Keratinocyte (primary cell): ENCODE measurements at regions not wholly inside any gene's neighbourhood (a gene's known extent, or its start where the extent isn't known, plus 50 kb on each side); places are given as distances from the start of the nearest gene placed in this dataset.

ENCODE experiments used
- DNase-seq: peaks from one replicate; pipeline ENCODE4 v3.0.0-alpha.2; 2011; ENCODE audit warnings: low read depth, missing footprints, low spot score
- FAIRE-seq: peaks from 2 replicates; lab custom pipeline; 2011; peaks lifted over from hg19 to GRCh38; lab: Jason Lieb, UNC
- H2AFZ ChIP-seq: 2 replicates; pipeline ENCODE4 v1.6.0; 2012; ENCODE audit warnings: low read length, control low read depth, inconsistent platforms; ENCODE audit not compliant: control insufficient read depth
- H3K27ac ChIP-seq: 2 replicates; pipeline ENCODE4 v1.5.1; 2011; ENCODE audit warnings: low read length; ENCODE audit not compliant: control insufficient read depth, insufficient read depth
- H3K27me3 ChIP-seq: 3 replicates; pipeline ENCODE4 v1.6.0; 2011; ENCODE audit warnings: low read length; ENCODE audit not compliant: control insufficient read depth, insufficient read depth; ENCODE audit errors: extremely low read depth
- H3K36me3 ChIP-seq, 2 experiments: 2 replicates in 1 of 2; 3 replicates in 1 of 2; pipeline ENCODE4 v1.5.1; 2011; ENCODE audit warnings: low read length in 2 of 2, mild to moderate bottlenecking in 1 of 2; ENCODE audit not compliant: control insufficient read depth in 2 of 2, insufficient read depth in 2 of 2; ENCODE audit errors: extremely low read depth in 1 of 2
- H3K4me1 ChIP-seq: 3 replicates; pipeline ENCODE4 v1.5.1; 2011; ENCODE audit warnings: low read length; ENCODE audit not compliant: control insufficient read depth, insufficient read depth; ENCODE audit errors: extremely low read depth
- H3K4me2 ChIP-seq: 3 replicates; pipeline ENCODE4 v1.6.0; 2011; ENCODE audit warnings: low read depth, low read length; ENCODE audit not compliant: control insufficient read depth, insufficient read depth; ENCODE audit errors: extremely low read depth
- H3K4me3 ChIP-seq, 3 experiments: fragments of 200-600 bp in 1 of 3; sonication (generic) in 1 of 3; 2 replicates in 2 of 3; 3 replicates in 1 of 3; pipeline ENCODE4 v1.5.1; 2011 to 2016; ENCODE audit warnings: low read length in 3 of 3, mild to moderate bottlenecking in 3 of 3, control low read depth in 2 of 3, inconsistent platforms in 1 of 3, low read depth in 1 of 3, mixed read lengths in 1 of 3, mixed run types in 1 of 3, moderate library complexity in 1 of 3; ENCODE audit not compliant: control insufficient read depth in 2 of 3, insufficient read depth in 2 of 3; ENCODE audit errors: extremely low read depth in 1 of 3
- H3K79me2 ChIP-seq: 2 replicates; pipeline ENCODE4 v1.6.0; 2012; ENCODE audit warnings: low read length; ENCODE audit not compliant: control insufficient read depth, insufficient read depth
- H3K9ac ChIP-seq: 3 replicates; pipeline ENCODE4 v1.6.0; 2011; ENCODE audit warnings: low read length; ENCODE audit not compliant: control insufficient read depth, insufficient read depth; ENCODE audit errors: extremely low read depth
- H3K9me1 ChIP-seq: 3 replicates; pipeline ENCODE4 v1.6.0; 2011; ENCODE audit warnings: low read length; ENCODE audit not compliant: control insufficient read depth, insufficient read depth; ENCODE audit errors: extremely low read depth
- H3K9me3 ChIP-seq: 2 replicates; pipeline ENCODE4 v1.5.1; 2012; ENCODE audit warnings: low read depth, low read length; ENCODE audit not compliant: control insufficient read depth
- H4K20me1 ChIP-seq: 3 replicates; pipeline ENCODE4 v1.6.0; 2011; ENCODE audit warnings: low read length; ENCODE audit not compliant: control insufficient read depth, insufficient read depth; ENCODE audit errors: extremely low read depth
- CTCF ChIP-seq, 3 experiments: IDR thresholded peaks in 1 of 3; conservative IDR thresholded peaks in 1 of 3; optimal IDR thresholded peaks in 1 of 3; 2 replicates in 2 of 3; 3 replicates in 1 of 3; pipeline versions ENCODE3 to v1.5.1; 2011; ENCODE audit warnings: low read length in 3 of 3, mild to moderate bottlenecking in 3 of 3, moderate library complexity in 2 of 3, control low read depth in 1 of 3, inconsistent platforms in 1 of 3; ENCODE audit not compliant: insufficient read depth in 2 of 3; ENCODE audit errors: extremely low read depth in 1 of 3
- EZH2 ChIP-seq: IDR thresholded peaks from one replicate; pipeline ENCODE4 v1.6.1; 2012; ENCODE audit warnings: inconsistent platforms, mild to moderate bottlenecking, low read length, moderate library complexity
- dilution Hi-C: fragments of 300-500 bp; cut with MboI; formaldehyde crosslinking; loops from one replicate; pipeline ENCODE4 v1.7.0; 2020; ENCODE audit warnings: low sequenced_read_pairs; ENCODE audit not compliant: extremely low pct_ligation_motif_present

GRCh38 chr2:36013064-36013463, 342.5 kb upstream of the CRIM1 start:
- Histone ChIP-seq H3K36me3 (no peaks in the 10 kb centered on the region), H3K27ac (no peak overlapping the region), H3K27me3 (no peaks in the 10 kb centered on the region), H2AFZ (no peak overlapping the region), H3K9me3 (no peaks in the 10 kb centered on the region), H3K9me1 (no peaks in the 10 kb centered on the region), H3K79me2 (no peaks in the 10 kb centered on the region), H3K4me2 (no peak overlapping the region), H3K4me1 (no peaks in the 10 kb centered on the region), H4K20me1 (no peaks in the 10 kb centered on the region), H3K9ac (no peak overlapping the region), H3K4me3 (no peak overlapping the region)
- TF ChIP-seq CTCF (optimal IDR thresholded peaks at IDR 0.05 in 1 of 3, IDR thresholded peaks at IDR 0.05 in 1 of 3, conservative IDR thresholded peaks at IDR 0.05 in 1 of 3; ENCODE audit: extremely low read depth in 1 of 3, insufficient read depth in 2 of 3, low read length in 3 of 3) (no peak), EZH2 (no peak)
- FAIRE-seq = no peak
- no peak for DNase-seq
- dilution Hi-C loops = no loop called here

- H3K27ac ChIP-seq = no peak overlapping the region
- H3K27me3 ChIP-seq = no peaks in the 10 kb centered on the region
- no peaks in the 10 kb centered on the region for H3K79me2 ChIP-seq
- H3K4me3 ChIP-seq = no peak overlapping the region
- DNase-seq (no peak), FAIRE-seq (no peak)
- no peak overlapping the region for H2AFZ ChIP-seq
- dilution Hi-C loops = no loop called here
- no peaks in the 10 kb centered on the region for H4K20me1 ChIP-seq
- no peaks in the 10 kb centered on the region for H3K4me1 ChIP-seq
- TF ChIP-seq CTCF (optimal IDR thresholded peaks at IDR 0.05 in 1 of 3, IDR thresholded peaks at IDR 0.05 in 1 of 3, conservative IDR thresholded peaks at IDR 0.05 in 1 of 3; ENCODE audit: extremely low read depth in 1 of 3, insufficient read depth in 2 of 3, low read length in 3 of 3) (no peak), EZH2 (no peak)
- no peaks in the 10 kb centered on the region for H3K36me3 ChIP-seq
- no peak overlapping the region for H3K4me2 ChIP-seq
- H3K9me1 ChIP-seq = no peaks in the 10 kb centered on the region
- no peak overlapping the region for H3K9ac ChIP-seq
- H3K9me3 ChIP-seq = no peaks in the 10 kb centered on the region
These were observed 349.1 kb upstream of the CRIM1 start for GRCh38 chr2:36006444-36006843.
